ENCODE measurements at regions not wholly inside any gene's neighbourhood (a gene's known extent, or its start where the extent isn't known, plus 50 kb on each side); places are given as distances from the start of the nearest gene placed in this dataset.

GRCh38 chr12:46538976-46539375, 166.4 kb upstream of the SLC38A2 start:
- DNase-seq: no peak

GRCh38 chr12:46537387-46537955, 164.9 kb upstream of the SLC38A2 start:
- DNase-seq: no peak

GRCh38 chr12:46536316-46536715, 163.7 kb upstream of the SLC38A2 start:
- peak; percentile 26 for DNase-seq

- no peak for DNase-seq
These were observed 163.3 kb upstream of the SLC38A2 start for GRCh38 chr12:46535907-46536306.

GRCh38 chr12:46535376-46535775, 162.8 kb upstream of the SLC38A2 start:
- no peak for DNase-seq

GRCh38 chr12:46534327-46534840, 161.8 kb upstream of the SLC38A2 start:
- DNase-seq: no peak

- DNase-seq: no peak
These were observed 161.2 kb upstream of the SLC38A2 start for GRCh38 chr12:46533723-46534122.

- DNase-seq: no peak
These were observed 159.2 kb upstream of the SLC38A2 start for GRCh38 chr12:46531804-46532203.

- no peak for DNase-seq
These were observed 158.6 kb upstream of the SLC38A2 start for GRCh38 chr12:46531059-46531785.

- no peak for DNase-seq
These were observed 157.9 kb upstream of the SLC38A2 start for GRCh38 chr12:46530373-46531056.

GRCh38 chr12:46526233-46526632, 153.7 kb upstream of the SLC38A2 start:
- DNase-seq: no peak

- DNase-seq: no peak
These were observed 152.2 kb upstream of the SLC38A2 start for GRCh38 chr12:46524778-46525177.

- DNase-seq: no peak
These were observed 151.5 kb upstream of the SLC38A2 start for GRCh38 chr12:46523863-46524770.

- no peak for DNase-seq
These were observed 150.9 kb upstream of the SLC38A2 start for GRCh38 chr12:46523446-46523845.

- DNase-seq: no peak
These were observed 149.5 kb upstream of the SLC38A2 start for GRCh38 chr12:46522071-46522470.

GRCh38 chr12:46521145-46521544, 148.6 kb upstream of the SLC38A2 start:
- no peak for DNase-seq

GRCh38 chr12:46519407-46519806, 146.8 kb upstream of the SLC38A2 start:
- DNase-seq: no peak

- no peak for DNase-seq
These were observed 146.2 kb upstream of the SLC38A2 start for GRCh38 chr12:46518729-46519128.

GRCh38 chr12:46518169-46518568, 145.6 kb upstream of the SLC38A2 start:
- DNase-seq: no peak

- DNase-seq: no peak
These were observed 145.0 kb upstream of the SLC38A2 start for GRCh38 chr12:46517579-46517962.

- DNase-seq: no peak
These were observed 144.5 kb upstream of the SLC38A2 start for GRCh38 chr12:46516933-46517578.

- DNase-seq: no peak
These were observed 143.8 kb upstream of the SLC38A2 start for GRCh38 chr12:46516238-46516932.
